NT2/D1 (cell line): ENCODE measurements at regions not wholly inside any gene's neighbourhood (a gene's known extent, or its start where the extent isn't known, plus 50 kb on each side); places are given as distances from the start of the nearest gene placed in this dataset.

Source experiments
- SUZ12 ChIP-seq: IDR thresholded peaks from 2 replicates; pipeline ENCODE4 v1.6.1; 2011; ENCODE audit not compliant: insufficient read length, insufficient read depth; ENCODE audit errors: extremely low read depth
- YY1 ChIP-seq: IDR thresholded peaks from 2 replicates; pipeline ENCODE4 v1.6.1; 2011; ENCODE audit not compliant: insufficient read length, insufficient read depth
- ZNF274 ChIP-seq: IDR thresholded peaks from 2 replicates; pipeline ENCODE4 v1.6.1; 2011; ENCODE audit warnings: mild to moderate bottlenecking, low read depth, low read length

GRCh38 chr1:101144671-101145448, 92.0 kb upstream of the S1PR1 start:
- no peak for TF ChIP-seq ZNF274
- no peak for TF ChIP-seq YY1
- no peak for TF ChIP-seq SUZ12
